Muscle layer of colon (tissue), 2 donors: ENCODE measurements at regions not wholly inside any gene's neighbourhood (a gene's known extent, or its start where the extent isn't known, plus 50 kb on each side); places are given as distances from the start of the nearest gene placed in this dataset.
"Not testable (repeated sequence)": the region's sequence is repeated elsewhere in the genome, so short reads cannot be mapped to it uniquely, and the experiment has no call there.

ENCODE experiments used
- H3K27ac ChIP-seq: one replicate; pipeline ENCODE4 v1.7.0; 2013; ENCODE audit warnings: low read depth, mild to moderate bottlenecking, low read length, moderate library complexity
- H3K27me3 ChIP-seq, 2 donors: one replicate each; pipeline ENCODE4 v1.7.0; 2013; ENCODE audit warnings: low read length in 2 of 2, mild to moderate bottlenecking in 2 of 2; ENCODE audit not compliant: insufficient read depth in 2 of 2, control insufficient read depth in 1 of 2
- H3K36me3 ChIP-seq: one replicate; pipeline ENCODE4 v1.7.0; 2013; ENCODE audit warnings: mild to moderate bottlenecking, low read length; ENCODE audit not compliant: insufficient read depth
- H3K4me1 ChIP-seq: one replicate; pipeline ENCODE4 v1.7.0; 2013; ENCODE audit warnings: mild to moderate bottlenecking, low read length; ENCODE audit not compliant: insufficient read depth
- H3K4me3 ChIP-seq, 2 donors: one replicate each; pipeline ENCODE4 v1.7.0; 2013; ENCODE audit warnings: low read length in 2 of 2, low read depth in 1 of 2, mild to moderate bottlenecking in 1 of 2, moderate library complexity in 1 of 2
- H3K9ac ChIP-seq: one replicate; pipeline ENCODE4 v1.7.0; 2013; ENCODE audit warnings: low read length
- H3K9me3 ChIP-seq: one replicate; pipeline ENCODE4 v1.7.0; 2013; ENCODE audit warnings: mild to moderate bottlenecking, low read length
- donor health status: abdominal sarcoma.
- donor health status: Adenocarcinoma of cecum.

DNA sequence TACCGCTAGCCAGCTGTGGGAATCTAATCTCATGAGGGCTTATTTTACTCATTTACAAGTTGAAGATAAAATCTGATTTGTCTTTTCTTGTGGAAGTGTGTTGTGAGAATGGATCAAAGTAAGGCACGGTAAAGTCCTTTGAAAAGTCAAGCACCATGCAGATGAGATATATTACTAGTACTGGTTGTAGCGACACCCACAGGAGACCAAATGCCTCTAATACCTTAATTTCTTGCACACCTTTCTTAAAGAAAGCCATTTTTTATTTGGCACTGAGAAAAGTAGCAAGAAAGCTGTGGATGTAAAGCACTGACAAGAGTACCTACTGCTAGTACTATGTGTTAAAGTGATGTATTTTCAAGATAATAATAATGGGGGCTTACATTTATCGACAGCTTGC lies 191.0 kb upstream of the MMS22L start:
- H3K4me3 ChIP-seq = no peak overlapping the region
- no peak overlapping the region for H3K9ac ChIP-seq
- no peak overlapping the region for H3K27ac ChIP-seq
- peaks cover 5% of the 10 kb centered on the region for H3K4me1 ChIP-seq
- H3K27me3 ChIP-seq = no peaks in the 10 kb centered on the region
- H3K36me3 ChIP-seq = no peaks in the 10 kb centered on the region
- H3K9me3 ChIP-seq = no peaks in the 10 kb centered on the region

DNA sequence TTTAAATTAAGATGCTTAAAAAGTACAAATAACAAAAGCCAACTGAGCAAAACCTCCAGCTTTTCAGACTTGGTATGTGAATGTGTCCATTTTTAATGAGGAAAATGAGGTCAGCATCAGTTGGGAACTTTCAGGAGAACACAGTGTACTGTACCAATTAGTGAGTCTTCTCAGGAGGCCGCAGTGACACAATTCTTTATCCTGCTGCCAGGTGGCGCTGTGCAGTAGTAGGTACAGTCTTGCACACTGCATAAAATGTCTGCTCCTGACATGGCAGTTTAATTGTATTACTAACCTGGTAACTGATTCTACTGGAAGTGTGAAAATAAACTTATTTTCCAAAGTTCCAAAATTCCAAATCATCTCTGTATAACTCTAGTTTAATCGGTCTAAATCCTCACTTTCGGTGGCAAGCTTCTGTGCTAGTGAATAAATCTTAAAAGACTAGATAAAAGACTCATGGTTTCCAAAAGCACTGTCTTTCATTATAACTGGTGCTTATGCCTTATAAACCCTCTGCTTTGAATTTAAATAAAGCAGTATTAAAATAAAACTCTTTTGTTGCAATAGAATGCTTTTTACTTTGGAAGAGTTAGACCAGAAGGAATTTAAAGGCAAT lies 214.8 kb upstream of the MMS22L start:
- H3K4me3 ChIP-seq = no peak overlapping the region
- no peak overlapping the region for H3K9ac ChIP-seq
- no peaks in the 10 kb centered on the region for H3K36me3 ChIP-seq
- H3K4me1 ChIP-seq = no peaks in the 10 kb centered on the region
- no peaks in the 10 kb centered on the region for H3K27me3 ChIP-seq
- H3K9me3 ChIP-seq = no peaks in the 10 kb centered on the region
- H3K27ac ChIP-seq = no peak overlapping the region

DNA sequence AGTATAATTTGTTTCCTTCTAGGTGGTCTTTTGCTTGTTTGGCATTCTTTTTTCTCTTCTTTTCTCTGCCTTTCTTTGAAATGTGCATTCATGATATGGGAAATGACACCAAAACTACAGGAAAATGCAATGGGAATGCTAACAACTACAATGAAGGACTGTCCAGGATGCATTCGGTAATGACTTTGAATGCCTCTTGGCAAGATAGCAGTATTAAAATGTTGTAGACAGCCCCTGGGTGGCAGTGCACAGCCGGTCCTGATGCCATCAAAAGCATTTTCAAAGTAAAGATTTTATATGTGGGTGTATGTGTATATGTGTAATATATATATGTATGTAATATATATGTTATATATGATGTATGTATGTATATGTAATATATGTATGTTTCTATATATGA lies 218.8 kb upstream of the MMS22L start:
- Histone ChIP-seq H3K9ac (no peak overlapping the region), H3K4me3 (no peak overlapping the region)

DNA sequence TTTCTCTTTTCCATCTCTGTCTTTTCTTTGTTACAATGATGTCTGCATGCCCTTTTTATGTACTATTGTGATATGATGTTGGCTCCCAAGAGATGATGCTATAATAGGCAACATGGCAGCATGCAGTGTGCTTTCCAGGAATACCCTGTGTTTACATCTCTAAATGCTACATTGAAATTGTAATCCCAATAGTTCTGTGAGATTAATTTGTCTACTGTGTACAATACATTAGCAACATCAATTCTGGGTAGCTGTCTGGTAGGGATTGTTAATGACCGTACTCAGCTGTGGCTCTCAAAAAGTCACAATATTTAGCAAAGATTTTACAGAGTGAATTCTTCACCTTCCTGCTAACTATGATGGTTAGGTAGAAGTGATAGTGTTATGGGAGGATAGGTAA lies 225.6 kb upstream of the MMS22L start:
- H3K27me3 ChIP-seq = no peaks in the 10 kb centered on the region
- no peak overlapping the region for H3K27ac ChIP-seq
- H3K4me3 ChIP-seq = no peak overlapping the region
- no peaks in the 10 kb centered on the region for H3K4me1 ChIP-seq
- H3K9me3 ChIP-seq = no peaks in the 10 kb centered on the region
- H3K36me3 ChIP-seq = no peaks in the 10 kb centered on the region
- no peak overlapping the region for H3K9ac ChIP-seq

More for the DNA sequence above, 218.8 kb upstream of the MMS22L start:
- Histone ChIP-seq H3K36me3 (no peaks in the 10 kb centered on the region), H3K9me3 (no peaks in the 10 kb centered on the region), H3K27ac (no peak overlapping the region), H3K4me1 (no peaks in the 10 kb centered on the region), H3K27me3 (no peaks in the 10 kb centered on the region)

DNA sequence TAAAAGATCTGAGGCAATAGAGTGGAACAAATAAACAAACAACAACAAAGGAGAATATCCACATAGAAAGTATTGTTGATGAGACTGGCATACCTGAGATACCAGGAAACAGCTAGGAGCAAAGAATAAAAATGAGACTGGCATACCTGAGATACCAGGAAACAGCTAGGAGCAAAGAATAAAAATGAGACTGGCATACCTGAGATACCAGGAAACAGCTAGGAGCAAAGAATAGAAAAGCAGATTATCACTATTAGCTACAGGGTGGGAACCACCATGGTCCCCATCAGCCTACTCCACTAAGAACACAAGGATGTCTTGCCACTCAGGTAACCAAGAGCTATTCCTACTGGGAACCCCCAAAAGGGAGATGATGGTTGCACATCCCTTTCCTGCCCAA lies 230.2 kb upstream of the MMS22L start:
- not testable (repeated sequence) for H3K36me3 ChIP-seq, H3K9me3 ChIP-seq, H3K27me3 ChIP-seq, H3K9ac ChIP-seq, H3K4me1 ChIP-seq, H3K27ac ChIP-seq, H3K4me3 ChIP-seq

DNA sequence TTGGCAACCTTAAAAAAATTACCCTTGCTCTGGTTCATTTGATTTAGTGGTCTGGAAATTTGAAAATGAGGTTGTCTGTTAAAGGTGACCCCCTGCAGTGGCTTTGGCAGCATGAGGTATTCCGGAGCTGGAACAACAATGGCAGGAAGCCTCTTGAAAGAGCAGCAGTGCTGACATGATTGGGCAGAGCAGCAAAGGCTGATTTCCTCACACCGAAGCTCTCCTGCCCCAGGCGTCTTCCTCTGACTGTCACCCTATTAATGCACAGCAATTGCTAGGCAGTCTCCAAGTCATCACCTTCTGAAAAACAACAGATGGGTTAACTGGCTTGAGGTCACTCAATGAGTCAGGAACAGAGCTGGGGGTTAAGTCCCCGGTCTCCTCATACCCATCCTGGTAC lies 241.8 kb upstream of the MMS22L start:
- Histone ChIP-seq H3K9ac (no peak overlapping the region), H3K27ac (no peak overlapping the region), H3K36me3 (no peaks in the 10 kb centered on the region), H3K4me1 (no peaks in the 10 kb centered on the region), H3K9me3 (no peaks in the 10 kb centered on the region), H3K27me3 (no peaks in the 10 kb centered on the region), H3K4me3 (no peak overlapping the region)

DNA sequence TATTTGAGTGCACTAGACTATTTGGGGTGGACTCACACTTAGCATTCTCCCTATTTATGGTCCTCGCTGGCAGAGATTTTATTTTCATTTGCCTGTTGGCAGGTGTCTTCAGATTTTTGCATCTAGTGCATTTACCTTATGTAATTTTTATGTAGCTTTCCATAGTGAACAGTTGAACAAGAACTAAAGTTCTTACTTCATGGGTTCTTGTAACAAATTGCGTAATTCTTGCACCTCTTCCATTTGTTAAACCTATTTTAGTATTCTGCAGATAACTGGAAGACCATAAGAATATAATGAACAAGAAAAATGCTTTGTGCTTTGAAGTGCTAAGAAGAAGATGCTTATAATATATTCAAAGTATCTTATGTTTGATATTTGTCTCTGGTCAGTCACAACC lies 252.8 kb upstream of the MMS22L start:
- H3K9me3 ChIP-seq = no peaks in the 10 kb centered on the region
- no peak overlapping the region for H3K4me3 ChIP-seq
- H3K27me3 ChIP-seq = no peaks in the 10 kb centered on the region
- no peaks in the 10 kb centered on the region for H3K36me3 ChIP-seq
- H3K27ac ChIP-seq = no peak overlapping the region
- no peak overlapping the region for H3K9ac ChIP-seq
- H3K4me1 ChIP-seq = no peaks in the 10 kb centered on the region

DNA sequence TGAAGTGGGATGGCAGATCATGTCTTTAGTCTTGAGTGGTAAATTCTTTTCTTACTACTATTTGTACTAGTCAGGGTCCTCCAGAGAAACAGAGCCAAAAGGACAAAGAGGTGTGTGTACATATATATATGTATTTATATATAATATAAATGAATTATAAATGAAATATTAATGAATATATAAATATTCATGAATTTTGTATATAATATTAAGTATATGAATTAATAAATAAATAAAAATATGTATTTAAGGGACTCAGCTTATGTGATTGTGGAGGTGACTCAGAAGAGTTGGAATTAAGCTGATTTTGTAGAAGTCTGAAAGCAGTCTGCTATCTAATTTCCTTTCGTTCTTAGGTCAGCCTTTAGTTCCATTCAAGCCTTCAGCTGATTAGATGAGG lies 265.3 kb upstream of the MMS22L start:
- Histone ChIP-seq H3K36me3 (no peaks in the 10 kb centered on the region), H3K4me3 (no peak overlapping the region), H3K27me3 (no peaks in the 10 kb centered on the region), H3K9me3 (no peaks in the 10 kb centered on the region), H3K4me1 (no peaks in the 10 kb centered on the region), H3K27ac (no peak overlapping the region), H3K9ac (no peak overlapping the region)

DNA sequence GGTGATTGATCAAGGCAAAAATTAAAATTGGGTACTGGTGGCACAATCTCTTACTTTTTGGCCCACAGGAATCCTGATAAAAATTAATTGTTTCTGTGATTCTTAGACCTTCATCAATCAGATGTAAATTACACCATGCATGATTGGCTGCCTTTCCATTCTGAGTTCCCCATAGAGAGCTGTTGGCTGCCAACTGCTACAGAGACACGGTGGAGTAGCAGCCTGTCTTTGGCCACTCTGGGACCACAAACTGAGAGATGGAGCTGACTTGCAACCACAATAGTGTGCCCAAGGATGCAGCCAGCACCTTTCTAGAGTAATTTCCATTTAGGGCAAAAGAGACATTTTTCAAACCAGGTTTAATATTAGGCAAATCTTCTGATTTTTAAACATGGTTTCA lies 274.3 kb upstream of the MMS22L start:
- Histone ChIP-seq H3K4me1 (no peaks in the 10 kb centered on the region), H3K9ac (no peak overlapping the region), H3K27ac (no peak overlapping the region), H3K4me3 (no peak overlapping the region), H3K9me3 (no peaks in the 10 kb centered on the region), H3K36me3 (no peaks in the 10 kb centered on the region), H3K27me3 (no peaks in the 10 kb centered on the region)

DNA sequence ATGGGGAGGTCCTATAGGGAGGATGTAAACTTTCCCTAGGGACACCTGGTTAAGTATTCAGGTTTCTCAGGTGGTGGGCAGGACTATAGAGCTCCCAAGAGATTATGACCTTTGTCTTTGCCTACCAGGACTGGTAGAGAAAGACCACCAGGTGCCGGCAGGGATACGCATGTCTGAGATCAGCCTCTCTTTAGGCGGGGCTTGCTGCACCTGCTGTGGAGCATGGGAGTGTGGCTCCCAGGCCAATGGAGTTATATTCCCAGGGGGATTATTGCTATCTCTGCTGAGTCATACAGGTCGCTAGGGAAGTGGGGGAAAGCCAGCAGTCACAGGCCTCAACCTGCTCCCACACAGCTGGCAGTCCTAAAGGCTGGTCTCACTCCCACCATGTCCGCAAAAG lies 280.5 kb upstream of the MMS22L start:
- Histone ChIP-seq H3K9ac (no peak overlapping the region), H3K9me3 (no peaks in the 10 kb centered on the region), H3K36me3 (no peaks in the 10 kb centered on the region), H3K4me1 (no peaks in the 10 kb centered on the region), H3K27me3 (no peaks in the 10 kb centered on the region), H3K4me3 (no peak overlapping the region), H3K27ac (no peak overlapping the region)

DNA sequence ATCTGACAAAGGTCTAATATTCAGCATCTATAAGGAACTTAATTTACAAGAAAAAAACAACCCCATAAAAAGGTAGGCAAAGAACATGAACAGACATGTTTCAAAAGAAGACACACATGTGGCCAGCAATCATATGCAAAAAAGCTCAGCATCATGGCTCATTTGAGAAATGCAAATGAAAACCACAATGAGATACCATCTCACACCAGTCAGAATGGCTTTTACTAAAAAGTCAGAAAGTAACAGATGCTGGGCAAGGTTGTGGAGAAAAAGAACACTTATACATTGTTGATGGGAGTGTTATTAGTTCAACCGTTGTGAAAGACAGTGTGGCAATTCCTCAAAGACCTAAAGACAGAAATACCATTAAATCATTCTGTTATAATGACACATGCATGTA lies 289.9 kb upstream of the MMS22L start:
- Histone ChIP-seq H3K27me3 (no peaks in the 10 kb centered on the region), H3K9me3 (no peaks in the 10 kb centered on the region), H3K27ac (no peak overlapping the region)

DNA sequence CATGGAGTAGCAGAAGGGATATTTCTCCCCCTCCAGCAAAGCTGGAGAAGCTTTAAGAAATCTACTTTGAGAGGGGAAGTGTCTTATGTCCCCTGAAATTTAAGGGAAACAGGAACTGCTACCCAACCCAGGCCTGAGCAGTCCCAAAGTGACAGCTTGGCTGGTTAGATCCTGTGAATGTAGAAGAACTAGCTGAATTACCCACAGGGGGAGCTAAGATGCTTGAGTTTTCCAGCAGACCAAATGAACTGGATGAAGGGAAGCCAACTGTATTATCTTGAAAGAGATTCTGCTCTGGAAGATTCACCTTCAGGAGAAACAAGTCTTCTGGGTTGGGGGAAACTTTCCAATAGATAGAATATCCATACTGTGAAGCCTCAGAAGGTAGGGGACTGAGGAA lies 303.3 kb upstream of the MMS22L start:
- H3K27ac ChIP-seq = no peak overlapping the region
- no peak overlapping the region for H3K9ac ChIP-seq
- H3K27me3 ChIP-seq = no peaks in the 10 kb centered on the region
- H3K4me1 ChIP-seq = no peaks in the 10 kb centered on the region
- H3K36me3 ChIP-seq = no peaks in the 10 kb centered on the region
- H3K4me3 ChIP-seq = no peak overlapping the region
- H3K9me3 ChIP-seq = no peaks in the 10 kb centered on the region

More for the DNA sequence above, 289.9 kb upstream of the MMS22L start:
- H3K4me1 ChIP-seq = no peaks in the 10 kb centered on the region
- H3K9ac ChIP-seq = no peak overlapping the region
- no peak overlapping the region for H3K4me3 ChIP-seq
- no peaks in the 10 kb centered on the region for H3K36me3 ChIP-seq
